DND-41 (cell line): ENCODE measurements at regions not wholly inside any gene's neighbourhood (a gene's known extent, or its start where the extent isn't known, plus 50 kb on each side); places are given as distances from the start of the nearest gene placed in this dataset.

Experiments
- ATAC-seq: fragments of 200-7000 bp; cut with Tn5 transposase; 3 replicates; pipeline ENCODE4 v1.9.1; 2021; ENCODE audit warnings: low read depth; ENCODE audit not compliant: insufficient read depth
- DNase-seq: peaks from one replicate; pipeline ENCODE4 v3.0.0-alpha.2; 2020
- H2AFZ ChIP-seq: 2 replicates; pipeline ENCODE4 v1.6.0; 2012; ENCODE audit warnings: low read depth, low read length
- H3K27ac ChIP-seq: 2 replicates; pipeline ENCODE4 v1.5.1; 2012; ENCODE audit warnings: low read length, inconsistent platforms
- H3K27me3 ChIP-seq: fragments of 200-600 bp; sonication (generic); 2 replicates; pipeline ENCODE4 v1.6.0; 2012; ENCODE audit warnings: low read length, mild to moderate bottlenecking, inconsistent platforms; ENCODE audit not compliant: insufficient read depth, poor library complexity
- H3K36me3 ChIP-seq: 2 replicates; pipeline ENCODE4 v1.5.1; 2012; ENCODE audit warnings: low read length, inconsistent platforms; ENCODE audit not compliant: insufficient read depth
- H3K4me1 ChIP-seq: 2 replicates; pipeline ENCODE4 v1.5.1; 2012; ENCODE audit warnings: mild to moderate bottlenecking, low read length; ENCODE audit not compliant: insufficient read depth
- H3K4me2 ChIP-seq: 2 replicates; pipeline ENCODE4 v1.6.0; 2012; ENCODE audit warnings: mild to moderate bottlenecking, moderate library complexity, low read length, inconsistent platforms; ENCODE audit not compliant: insufficient read depth
- H3K4me3 ChIP-seq, 2 experiments: fragments of 200-600 bp in 1 of 2; shearing (Covaris generic) in 1 of 2; 2 replicates each; pipeline ENCODE4 v1.5.1; 2012 to 2016; ENCODE audit warnings: inconsistent platforms in 2 of 2, low read length in 2 of 2, mild to moderate bottlenecking in 2 of 2, low read depth in 1 of 2, moderate library complexity in 1 of 2
- H3K79me2 ChIP-seq: 2 replicates; pipeline ENCODE4 v1.6.0; 2012; ENCODE audit warnings: low read length, inconsistent platforms; ENCODE audit not compliant: insufficient read depth
- H3K9ac ChIP-seq: 2 replicates; pipeline ENCODE4 v1.6.0; 2012; ENCODE audit warnings: low read depth, mild to moderate bottlenecking, inconsistent platforms, low read length, moderate library complexity
- H3K9me3 ChIP-seq: 2 replicates; pipeline ENCODE4 v1.5.1; 2012; ENCODE audit warnings: low read length, moderate library complexity, mild to moderate bottlenecking, inconsistent platforms; ENCODE audit not compliant: insufficient read depth, severe bottlenecking
- H4K20me1 ChIP-seq: 2 replicates; pipeline ENCODE4 v1.6.0; 2012; ENCODE audit warnings: low read length; ENCODE audit not compliant: insufficient read depth
- EZH2 ChIP-seq: IDR thresholded peaks from 3 replicates; pipeline ENCODE4 v1.6.1; 2012; ENCODE audit warnings: borderline replicate concordance, low read depth, mild to moderate bottlenecking, moderate library complexity, low read length, inconsistent platforms; ENCODE audit not compliant: severe bottlenecking
- TF ChIP-seq, protein P1 (sequence below): IDR thresholded peaks from 2 replicates; pipeline ENCODE4 v1.5.1; 2012; ENCODE audit warnings: borderline replicate concordance, low read length, moderate library complexity, mild to moderate bottlenecking; ENCODE audit not compliant: poor library complexity, severe bottlenecking; ENCODE audit errors: extremely low read depth

DNA sequence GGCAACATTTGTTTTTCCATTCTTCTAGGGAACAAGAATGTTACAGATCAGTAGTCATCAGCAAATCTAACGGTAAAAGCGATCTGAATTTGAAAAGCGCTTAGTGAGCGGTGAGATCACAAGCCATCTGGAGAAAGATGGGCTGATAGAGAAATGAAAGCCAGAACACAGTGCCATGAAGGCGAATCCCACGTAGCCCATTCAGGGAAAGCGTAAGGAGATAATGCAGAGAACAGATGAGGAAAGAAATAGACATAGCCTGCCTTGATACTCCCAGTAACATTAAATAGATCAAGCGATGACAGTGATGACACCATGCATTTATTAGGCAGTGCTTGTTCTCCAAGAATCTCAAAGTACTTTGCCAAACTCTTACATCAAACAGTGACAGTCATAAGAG, 183.1 kb upstream of the PSMD7 start:
- H3K79me2 ChIP-seq = no peaks in the 10 kb centered on the region
- no peaks in the 10 kb centered on the region for H3K4me1 ChIP-seq
- no peaks in the 10 kb centered on the region for H3K36me3 ChIP-seq
- H4K20me1 ChIP-seq = no peaks in the 10 kb centered on the region
- H3K4me2 ChIP-seq = no peak overlapping the region
- H3K9me3 ChIP-seq = no peaks in the 10 kb centered on the region
- no peak for TF ChIP-seq EZH2
- TF ChIP-seq, protein P1, sequence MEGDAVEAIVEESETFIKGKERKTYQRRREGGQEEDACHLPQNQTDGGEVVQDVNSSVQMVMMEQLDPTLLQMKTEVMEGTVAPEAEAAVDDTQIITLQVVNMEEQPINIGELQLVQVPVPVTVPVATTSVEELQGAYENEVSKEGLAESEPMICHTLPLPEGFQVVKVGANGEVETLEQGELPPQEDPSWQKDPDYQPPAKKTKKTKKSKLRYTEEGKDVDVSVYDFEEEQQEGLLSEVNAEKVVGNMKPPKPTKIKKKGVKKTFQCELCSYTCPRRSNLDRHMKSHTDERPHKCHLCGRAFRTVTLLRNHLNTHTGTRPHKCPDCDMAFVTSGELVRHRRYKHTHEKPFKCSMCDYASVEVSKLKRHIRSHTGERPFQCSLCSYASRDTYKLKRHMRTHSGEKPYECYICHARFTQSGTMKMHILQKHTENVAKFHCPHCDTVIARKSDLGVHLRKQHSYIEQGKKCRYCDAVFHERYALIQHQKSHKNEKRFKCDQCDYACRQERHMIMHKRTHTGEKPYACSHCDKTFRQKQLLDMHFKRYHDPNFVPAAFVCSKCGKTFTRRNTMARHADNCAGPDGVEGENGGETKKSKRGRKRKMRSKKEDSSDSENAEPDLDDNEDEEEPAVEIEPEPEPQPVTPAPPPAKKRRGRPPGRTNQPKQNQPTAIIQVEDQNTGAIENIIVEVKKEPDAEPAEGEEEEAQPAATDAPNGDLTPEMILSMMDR = no peak
- H2AFZ ChIP-seq = no peak overlapping the region; the same call in 1 of the 2 replicates
- no peaks in the 10 kb centered on the region for H3K27me3 ChIP-seq
- DNase-seq (no peak), ATAC-seq (no peak)
- H3K4me3 ChIP-seq = no peak overlapping the region
- no peak overlapping the region for H3K9ac ChIP-seq
- no peak overlapping the region for H3K27ac ChIP-seq

DNA sequence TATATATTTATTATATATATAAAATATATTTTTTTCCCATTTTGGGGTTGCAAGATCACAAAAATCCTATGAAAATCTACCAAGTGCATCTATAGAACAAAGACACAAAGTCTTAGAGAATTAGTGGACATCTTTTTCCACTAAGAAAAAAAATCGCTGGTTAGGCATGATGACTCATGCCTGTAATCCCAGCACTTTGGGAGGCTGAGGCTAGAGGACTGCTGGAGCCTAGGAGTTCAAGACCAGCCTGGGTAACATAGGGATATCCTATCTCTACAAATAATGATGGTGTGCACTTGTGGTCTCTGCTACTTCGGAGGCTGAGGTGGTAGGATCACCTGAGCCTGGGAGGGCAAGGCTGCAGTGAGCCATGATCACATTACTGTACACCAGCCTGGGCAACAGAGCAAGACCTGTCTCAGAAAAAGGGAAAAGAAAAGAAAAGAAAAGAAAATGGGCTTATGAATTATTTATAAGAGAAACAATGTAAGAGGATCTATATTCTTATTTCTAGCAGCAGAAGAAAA, 185.1 kb upstream of the PSMD7 start:
- Histone ChIP-seq H3K27ac (no peak overlapping the region), H3K4me1 (peaks cover 7% of the 10 kb centered on the region), H3K4me2 (no peak overlapping the region), H3K27me3 (no peaks in the 10 kb centered on the region), H3K79me2 (no peaks in the 10 kb centered on the region), H3K9ac (no peak overlapping the region), H4K20me1 (no peaks in the 10 kb centered on the region), H3K36me3 (no peaks in the 10 kb centered on the region), H3K9me3 (no peaks in the 10 kb centered on the region), H3K4me3 (no peak overlapping the region), H2AFZ (no peak overlapping the region)
- DNase-seq (no peak), ATAC-seq (0 out of 3 replicates have a peak, but pooled peaks have one; percentile 31)
- no peak for TF ChIP-seq EZH2
- TF ChIP-seq, protein P1 = no peak

DNA sequence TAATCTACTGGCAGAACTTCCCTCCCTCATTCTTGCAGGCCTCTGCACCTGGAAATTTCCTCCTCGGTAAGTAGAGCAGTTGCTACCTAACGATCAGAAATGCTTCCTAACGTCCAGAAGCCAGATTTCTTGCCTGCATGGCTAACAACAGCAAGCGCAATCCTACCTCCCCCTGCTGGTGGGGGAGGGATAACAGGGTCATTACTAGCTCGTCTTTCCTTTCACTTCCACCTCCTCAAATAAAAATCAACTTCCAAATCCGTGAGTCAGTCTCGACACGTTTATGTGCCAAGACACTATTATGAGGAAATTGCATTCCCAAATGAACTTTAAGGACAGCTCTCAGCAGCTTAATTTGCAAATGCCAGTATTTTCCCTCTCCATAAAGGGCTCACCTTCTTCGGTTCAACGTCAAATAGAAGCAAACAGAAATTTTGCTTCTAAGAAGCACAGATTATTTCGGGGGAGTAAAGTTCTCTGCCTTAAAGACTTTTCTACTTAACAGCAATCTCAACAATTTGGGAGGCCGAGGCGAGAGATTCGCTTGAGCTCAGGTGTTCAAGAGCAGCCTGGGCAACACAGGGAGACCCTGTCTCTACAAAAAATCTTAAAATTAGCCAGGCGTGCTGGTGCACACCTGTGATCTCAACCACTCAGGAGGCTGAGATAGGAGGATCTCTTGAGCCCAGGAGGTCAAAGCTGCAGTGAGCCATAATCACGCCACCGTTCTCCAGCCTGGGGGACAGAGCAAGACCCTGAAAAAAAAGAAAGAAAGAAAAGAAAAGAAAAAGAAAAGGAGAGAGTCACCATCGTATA, 188.6 kb upstream of the PSMD7 start:
- no peaks in the 10 kb centered on the region for H3K9me3 ChIP-seq
- H4K20me1 ChIP-seq = no peaks in the 10 kb centered on the region
- H3K9ac ChIP-seq = no peak overlapping the region
- no peaks in the 10 kb centered on the region for H3K79me2 ChIP-seq
- H3K36me3 ChIP-seq = no peaks in the 10 kb centered on the region
- H2AFZ ChIP-seq = peak overlapping the region; percentile 66
- ATAC-seq (peak; percentile 72), DNase-seq (peak; percentile 66)
- no peak overlapping the region for H3K4me2 ChIP-seq
- H3K27me3 ChIP-seq = no peaks in the 10 kb centered on the region
- H3K4me3 ChIP-seq = no peak overlapping the region
- peak overlapping the region; percentile 2 for H3K27ac ChIP-seq
- no peak for TF ChIP-seq EZH2
- TF ChIP-seq, protein P1 = peak; percentile 77
- H3K4me1 ChIP-seq = peaks cover 14% of the 10 kb centered on the region
